NCI-H345 treated with DMSO at 0.1 percent for 48 hours (cell line): ENCODE measurements at regions not wholly inside any gene's neighbourhood (a gene's known extent, or its start where the extent isn't known, plus 50 kb on each side); places are given as distances from the start of the nearest gene placed in this dataset.

Source experiments
- DNase-seq: peaks from one replicate; lab custom pipeline; 2025; ENCODE audit not compliant: unreplicated experiment; lab: John Stamatoyannopoulos, UW

GRCh38 chrX:17206584-17206983, 168.4 kb upstream of the NHS start:
- DNase-seq, result no peak

- no peak for DNase-seq
Measured at GRCh38 chrX:17214962-17215361, 160.0 kb upstream of the NHS start.

- DNase-seq, result no peak
Measured at GRCh38 chrX:17226736-17227135, 148.3 kb upstream of the NHS start.

GRCh38 chrX:17237146-17237545, 137.9 kb upstream of the NHS start:
- no peak for DNase-seq

- peak; percentile 52 for DNase-seq
Measured at GRCh38 chrX:17242470-17242869, 132.5 kb upstream of the NHS start.

GRCh38 chrX:17247144-17247543, 127.9 kb upstream of the NHS start:
- DNase-seq, result no peak

GRCh38 chrX:17262123-17262522, 112.9 kb upstream of the NHS start:
- DNase-seq, result no peak

- no peak for DNase-seq
Measured at GRCh38 chrX:17266136-17266535, 108.9 kb upstream of the NHS start.

- no peak for DNase-seq
Measured at GRCh38 chrX:17278961-17279360, 96.0 kb upstream of the NHS start.

GRCh38 chrX:17285983-17286382, 89.0 kb upstream of the NHS start:
- no peak for DNase-seq

GRCh38 chrX:17291171-17291900, 83.7 kb upstream of the NHS start:
- DNase-seq, result no peak

- no peak for DNase-seq
Measured at GRCh38 chrX:17292111-17292527, 82.9 kb upstream of the NHS start.

- no peak for DNase-seq
Measured at GRCh38 chrX:17294561-17294960, 80.4 kb upstream of the NHS start.

GRCh38 chrX:17295791-17296190, 79.2 kb upstream of the NHS start:
- DNase-seq, result no peak

- no peak for DNase-seq
Measured at GRCh38 chrX:17298564-17298963, 76.4 kb upstream of the NHS start.

GRCh38 chrX:17299206-17299605, 75.8 kb upstream of the NHS start:
- no peak for DNase-seq

GRCh38 chrX:17323397-17323796, 51.6 kb upstream of the NHS start:
- DNase-seq, result no peak
